GM06990 (cell line): ENCODE measurements at regions not wholly inside any gene's neighbourhood (a gene's known extent, or its start where the extent isn't known, plus 50 kb on each side); places are given as distances from the start of the nearest gene placed in this dataset.
"Not testable (repeated sequence)": the region's sequence is repeated elsewhere in the genome, so short reads cannot be mapped to it uniquely, and the experiment has no call there.

Experiments
- DNase-seq: peaks from one replicate; pipeline ENCODE4 v3.0.0-alpha.2; 2011; ENCODE audit not compliant: insufficient read length; ENCODE audit errors: extremely low read depth
- H3K27me3 ChIP-seq: replicated peaks from 2 replicates; pipeline ENCODE4 v1.6.0; 2011; ENCODE audit warnings: low read length; ENCODE audit not compliant: control insufficient read depth, insufficient read depth
- H3K36me3 ChIP-seq: 2 replicates; pipeline ENCODE4 v1.5.1; 2011; ENCODE audit warnings: low read length; ENCODE audit not compliant: control insufficient read depth, insufficient read depth
- H3K4me3 ChIP-seq: replicated peaks from 2 replicates; pipeline ENCODE4 v1.5.1; 2011; ENCODE audit warnings: low read depth, mild to moderate bottlenecking, control low read depth, low read length
- TF ChIP-seq, protein P1 (sequence below): IDR thresholded peaks from 2 replicates; pipeline ENCODE4 v1.5.1; 2011; ENCODE audit warnings: low read length, control low read depth, mild to moderate bottlenecking, inconsistent platforms; ENCODE audit not compliant: insufficient read depth, poor library complexity, severe bottlenecking

DNA sequence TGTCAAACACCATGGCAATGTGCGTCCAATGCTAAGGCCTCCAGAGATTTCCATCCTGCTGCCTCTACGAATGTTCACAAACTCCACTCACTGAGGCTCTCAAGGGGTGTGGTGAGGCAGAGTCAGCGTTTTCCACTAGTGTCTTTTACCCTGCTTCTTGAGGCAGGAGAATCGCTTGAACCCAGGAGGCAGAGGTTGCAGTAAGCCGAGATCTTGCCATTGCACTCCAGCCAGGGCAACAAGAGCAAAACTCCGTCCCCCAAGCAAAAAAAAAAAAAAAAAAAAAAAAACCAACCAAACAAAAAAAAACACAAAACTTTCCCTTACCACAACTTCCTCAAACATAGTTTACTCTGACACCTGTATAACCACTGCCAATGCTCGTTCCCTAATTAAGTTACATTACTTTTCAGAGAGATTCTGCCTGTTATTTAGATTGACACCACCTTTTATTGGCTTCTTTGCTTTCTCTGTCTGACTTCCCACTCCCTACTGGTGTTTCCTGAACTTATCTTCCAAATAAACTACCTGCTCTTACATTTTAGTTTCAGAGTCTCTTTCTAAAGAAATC is 102.1 kb upstream of the ZNF746 start:
- Histone ChIP-seq H3K36me3 (peaks cover 13% of the 10 kb centered on the region), H3K4me3 (peak overlapping the region; percentile 28), H3K27me3 (no peaks in the 10 kb centered on the region)
- TF ChIP-seq, protein P1, sequence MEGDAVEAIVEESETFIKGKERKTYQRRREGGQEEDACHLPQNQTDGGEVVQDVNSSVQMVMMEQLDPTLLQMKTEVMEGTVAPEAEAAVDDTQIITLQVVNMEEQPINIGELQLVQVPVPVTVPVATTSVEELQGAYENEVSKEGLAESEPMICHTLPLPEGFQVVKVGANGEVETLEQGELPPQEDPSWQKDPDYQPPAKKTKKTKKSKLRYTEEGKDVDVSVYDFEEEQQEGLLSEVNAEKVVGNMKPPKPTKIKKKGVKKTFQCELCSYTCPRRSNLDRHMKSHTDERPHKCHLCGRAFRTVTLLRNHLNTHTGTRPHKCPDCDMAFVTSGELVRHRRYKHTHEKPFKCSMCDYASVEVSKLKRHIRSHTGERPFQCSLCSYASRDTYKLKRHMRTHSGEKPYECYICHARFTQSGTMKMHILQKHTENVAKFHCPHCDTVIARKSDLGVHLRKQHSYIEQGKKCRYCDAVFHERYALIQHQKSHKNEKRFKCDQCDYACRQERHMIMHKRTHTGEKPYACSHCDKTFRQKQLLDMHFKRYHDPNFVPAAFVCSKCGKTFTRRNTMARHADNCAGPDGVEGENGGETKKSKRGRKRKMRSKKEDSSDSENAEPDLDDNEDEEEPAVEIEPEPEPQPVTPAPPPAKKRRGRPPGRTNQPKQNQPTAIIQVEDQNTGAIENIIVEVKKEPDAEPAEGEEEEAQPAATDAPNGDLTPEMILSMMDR, result no peak
- DNase-seq, result peak; percentile 28

- TF ChIP-seq, protein P1, result peak; percentile 62
- peak; percentile 28 for DNase-seq
- peaks cover 13% of the 10 kb centered on the region for H3K36me3 ChIP-seq
- no peak overlapping the region for H3K4me3 ChIP-seq
- no peaks in the 10 kb centered on the region for H3K27me3 ChIP-seq
These were observed 101.2 kb upstream of the ZNF746 start for GRCh38 chr7:149598721-149599308.

DNA sequence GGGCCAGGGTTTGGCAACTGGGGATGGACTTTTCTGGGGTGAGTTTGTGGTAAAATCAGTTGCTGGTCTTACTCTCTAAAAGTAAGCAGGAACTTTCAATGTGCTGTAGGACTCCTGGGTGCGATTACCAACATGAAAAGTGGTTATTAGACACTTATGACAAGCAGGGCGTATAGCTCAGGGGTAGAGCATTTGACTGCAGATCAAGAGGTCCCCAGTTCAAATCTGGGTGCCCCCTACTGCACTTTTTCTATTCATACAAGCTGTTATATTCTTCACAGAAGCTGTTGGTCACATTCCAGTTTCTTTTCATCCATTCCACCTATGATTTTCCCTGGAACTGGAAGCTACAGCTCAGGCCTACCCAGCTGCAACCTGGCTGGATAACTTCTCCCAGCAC is 100.2 kb upstream of the ZNF746 start:
- not testable (repeated sequence) for DNase-seq, H3K27me3 ChIP-seq, H3K4me3 ChIP-seq
- H3K36me3 ChIP-seq, result peaks cover 12% of the 10 kb centered on the region

GRCh38 chr7:149595541-149595940 is 97.9 kb upstream of the ZNF746 start:
- H3K36me3 ChIP-seq, result peaks cover 9% of the 10 kb centered on the region
- no peak overlapping the region for H3K4me3 ChIP-seq
- TF ChIP-seq, protein P1, result no peak
- no peak for DNase-seq
- H3K27me3 ChIP-seq, result no peaks in the 10 kb centered on the region

- no peaks in the 10 kb centered on the region for H3K27me3 ChIP-seq
- no peak for DNase-seq
- H3K36me3 ChIP-seq, result peaks cover 9% of the 10 kb centered on the region
These were observed 97.5 kb upstream of the ZNF746 start for GRCh38 chr7:149595078-149595477.

DNA sequence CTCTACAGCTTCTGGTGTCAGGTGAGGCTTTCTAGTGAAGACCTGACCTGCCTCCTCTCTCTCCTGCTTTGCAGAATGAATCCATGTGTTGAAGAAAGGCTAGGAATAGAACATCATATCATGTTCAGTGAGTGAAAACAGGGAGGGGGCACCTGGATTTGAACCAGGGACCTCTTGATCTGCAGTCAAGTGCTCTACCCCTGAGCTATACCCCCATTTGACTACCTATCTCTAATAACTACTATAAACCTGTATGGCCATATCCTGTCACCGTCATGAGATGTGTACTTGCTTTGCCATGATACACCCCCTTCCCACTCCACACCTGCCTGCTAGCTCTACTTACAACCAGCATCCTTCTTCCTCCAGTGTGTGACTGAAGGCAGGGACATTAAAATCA is 91.3 kb upstream of the ZNF746 start:
- TF ChIP-seq, protein P1, result no peak
- Histone ChIP-seq H3K27me3 (no peaks in the 10 kb centered on the region), H3K4me3 (no peak overlapping the region), H3K36me3 (peaks cover 12% of the 10 kb centered on the region)
- no peak for DNase-seq

More at GRCh38 chr7:149595078-149595477, 97.5 kb upstream of the ZNF746 start:
- no peak overlapping the region for H3K4me3 ChIP-seq
- TF ChIP-seq, protein P1, result no peak
